OCI-LY1 (cell line): ENCODE measurements at regions not wholly inside any gene's neighbourhood (a gene's known extent, or its start where the extent isn't known, plus 50 kb on each side); places are given as distances from the start of the nearest gene placed in this dataset.

Experiments used
- EZH2 ChIP-seq: fragments of 200-600 bp; sonication (generic), shearing (Covaris generic); IDR thresholded peaks from 2 replicates; pipeline ENCODE4 v1.8.0; 2017; ENCODE audit warnings: borderline replicate concordance, mixed run types, mild to moderate bottlenecking, antibody characterized with exemption, low read length, moderate library complexity, mixed read lengths
- TF ChIP-seq, protein P1 (sequence below): fragments of 200-600 bp; sonication (generic), shearing (Covaris generic); IDR thresholded peaks from 2 replicates; pipeline ENCODE4 v1.5.1; 2017; ENCODE audit warnings: mild to moderate bottlenecking, antibody characterized with exemption, low read length, moderate library complexity, mixed read lengths

DNA sequence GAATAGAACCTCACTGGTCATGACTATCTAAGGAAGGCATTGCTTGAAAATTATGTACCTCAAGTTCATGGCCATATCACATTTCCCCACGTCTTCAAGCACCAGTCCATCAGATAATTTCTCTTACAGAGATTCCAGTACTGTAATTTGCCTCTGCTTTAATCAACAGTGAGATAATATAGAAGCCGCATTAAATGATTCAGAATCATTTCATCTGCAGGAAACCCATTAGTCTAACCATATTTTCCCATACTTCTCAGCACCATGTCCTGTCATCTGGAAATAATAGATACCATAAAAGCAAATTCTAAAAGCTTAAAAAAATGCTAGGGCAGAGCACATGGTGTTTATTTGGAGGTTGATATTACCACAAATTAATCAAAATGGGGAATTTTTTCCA lies 310.3 kb upstream of the SLIT2 start:
- TF ChIP-seq, protein P1, sequence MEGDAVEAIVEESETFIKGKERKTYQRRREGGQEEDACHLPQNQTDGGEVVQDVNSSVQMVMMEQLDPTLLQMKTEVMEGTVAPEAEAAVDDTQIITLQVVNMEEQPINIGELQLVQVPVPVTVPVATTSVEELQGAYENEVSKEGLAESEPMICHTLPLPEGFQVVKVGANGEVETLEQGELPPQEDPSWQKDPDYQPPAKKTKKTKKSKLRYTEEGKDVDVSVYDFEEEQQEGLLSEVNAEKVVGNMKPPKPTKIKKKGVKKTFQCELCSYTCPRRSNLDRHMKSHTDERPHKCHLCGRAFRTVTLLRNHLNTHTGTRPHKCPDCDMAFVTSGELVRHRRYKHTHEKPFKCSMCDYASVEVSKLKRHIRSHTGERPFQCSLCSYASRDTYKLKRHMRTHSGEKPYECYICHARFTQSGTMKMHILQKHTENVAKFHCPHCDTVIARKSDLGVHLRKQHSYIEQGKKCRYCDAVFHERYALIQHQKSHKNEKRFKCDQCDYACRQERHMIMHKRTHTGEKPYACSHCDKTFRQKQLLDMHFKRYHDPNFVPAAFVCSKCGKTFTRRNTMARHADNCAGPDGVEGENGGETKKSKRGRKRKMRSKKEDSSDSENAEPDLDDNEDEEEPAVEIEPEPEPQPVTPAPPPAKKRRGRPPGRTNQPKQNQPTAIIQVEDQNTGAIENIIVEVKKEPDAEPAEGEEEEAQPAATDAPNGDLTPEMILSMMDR, result no peak
- TF ChIP-seq EZH2, result no peak
